Adrenal gland (tissue), 5 donors: ENCODE measurements at regions not wholly inside any gene's neighbourhood (a gene's known extent, or its start where the extent isn't known, plus 50 kb on each side); places are given as distances from the start of the nearest gene placed in this dataset.

Experiments used
- CTCF ChIP-seq, 6 experiments: fragments of 450-650 bp in 4 of 6; fragments of 200-600 bp in 2 of 6; sonication (generic) in 1 of 6; IDR thresholded peaks; 1 replicate in 5 of 6; 2 replicates in 1 of 6; pipeline versions ENCODE4 v1.5.1 to v1.8.0; 2016 to 2021; ENCODE audit warnings: antibody characterized with exemption in 6 of 6, mild to moderate bottlenecking in 2 of 6, moderate library complexity in 1 of 6
- POLR2A ChIP-seq, 2 donors: fragments of 450-650 bp; IDR thresholded peaks; one replicate each; pipeline ENCODE4 v1.6.1; 2017; ENCODE audit warnings: antibody characterized with exemption in 2 of 2, mild to moderate bottlenecking in 2 of 2, moderate library complexity in 1 of 2
- donor health status: DM: no; HTN: no; CAD: no.

- TF ChIP-seq CTCF (IDR thresholded peaks at IDR 0.05) (no peak), POLR2A (IDR thresholded peaks at IDR 0.05) (no peak)
Measured at GRCh38 chr1:118254491-118255425, 69.7 kb upstream of the SPAG17 start.
